NCI-H748 treated with DMSO at 0.1 percent for 48 hours (cell line): ENCODE measurements at regions not wholly inside any gene's neighbourhood (a gene's known extent, or its start where the extent isn't known, plus 50 kb on each side); places are given as distances from the start of the nearest gene placed in this dataset.

Source experiments
- DNase-seq: peaks from one replicate; lab custom pipeline; 2025; lab: John Stamatoyannopoulos, UW

GRCh38 chr6:97815301-97815812, 532.3 kb upstream of the MMS22L start:
- no peak for DNase-seq

DNA sequence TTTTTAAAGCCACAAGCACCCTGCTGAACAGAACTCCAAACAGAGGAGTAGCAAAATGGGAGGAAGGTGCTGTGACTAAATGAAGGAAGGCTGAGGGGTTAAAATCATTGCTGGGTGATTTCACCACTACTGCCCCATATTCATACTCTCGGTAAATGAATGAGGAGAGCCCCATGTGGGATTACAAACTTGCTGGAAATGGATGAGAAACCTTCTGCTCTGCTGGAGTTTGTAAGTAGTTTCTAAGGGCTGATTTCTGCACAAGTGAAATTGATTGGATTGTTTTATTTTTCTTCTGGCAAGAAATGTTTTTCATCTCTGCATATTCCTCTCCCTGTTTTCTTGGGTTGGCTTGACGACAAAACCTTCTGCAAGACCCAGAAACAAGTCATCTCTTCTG, 533.5 kb upstream of the MMS22L start:
- no peak for DNase-seq

DNA sequence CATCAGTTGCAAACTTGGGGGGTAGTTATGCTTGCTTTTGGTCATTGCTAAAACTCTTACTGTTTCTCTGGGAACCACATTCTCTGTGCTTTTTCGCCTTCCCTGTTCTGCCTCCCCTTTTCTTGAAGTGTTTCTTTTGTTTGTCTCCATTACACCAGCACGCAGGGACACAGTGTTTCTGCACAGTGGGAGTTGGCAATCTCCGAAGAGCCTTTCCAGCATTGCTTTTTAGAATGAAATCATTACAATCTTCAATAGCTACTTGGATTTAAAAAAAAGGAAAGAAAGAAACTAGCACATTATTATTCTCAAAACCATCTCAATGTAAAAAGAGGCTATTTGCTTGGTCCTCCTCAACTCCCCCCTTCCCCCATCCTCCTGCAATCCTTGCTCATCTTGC, 536.7 kb upstream of the MMS22L start:
- DNase-seq = no peak

- DNase-seq = no peak
Observed at GRCh38 chr6:97820400-97820799, 537.4 kb upstream of the MMS22L start.

DNA sequence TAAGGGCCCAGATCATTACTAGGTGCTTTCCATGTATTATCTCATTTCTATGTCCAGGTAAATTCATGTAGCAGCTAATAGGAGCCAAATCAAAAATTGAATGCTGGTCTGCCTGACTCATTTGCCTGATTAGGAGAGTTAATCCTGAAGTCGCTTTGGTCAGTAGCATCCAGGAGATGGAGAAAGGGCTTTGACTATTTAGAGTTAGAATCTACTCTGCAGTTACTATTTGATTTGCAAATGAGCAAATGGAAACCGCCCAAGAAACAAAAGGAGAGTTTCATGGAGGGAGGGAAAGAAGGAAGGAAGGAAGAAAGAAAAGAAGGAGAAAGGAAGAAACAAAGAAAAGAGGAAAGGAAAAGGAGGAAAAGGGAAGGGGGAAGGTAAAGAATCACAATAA, 539.6 kb upstream of the MMS22L start:
- no peak for DNase-seq

DNA sequence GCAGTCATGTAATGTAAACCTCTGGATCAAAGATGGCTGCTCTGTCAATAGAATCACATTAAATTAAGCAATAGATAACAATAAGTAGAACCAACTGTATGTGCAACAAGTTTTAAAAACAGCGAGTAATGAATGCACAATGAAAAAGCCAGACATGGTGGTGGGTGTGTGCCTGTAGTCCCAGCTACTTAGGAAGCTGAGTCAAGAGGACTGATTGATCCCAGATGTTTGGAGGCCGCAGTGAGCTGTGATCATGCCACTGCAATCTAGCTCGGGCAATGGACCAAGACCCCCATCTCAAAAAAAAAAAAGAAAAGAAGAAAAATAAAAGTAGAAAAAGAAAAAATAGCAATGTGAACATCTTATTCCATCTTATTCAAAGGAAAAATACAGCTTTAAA, 558.7 kb upstream of the MMS22L start:
- DNase-seq = no peak

- no peak for DNase-seq
Observed at GRCh38 chr6:97842521-97842920, 559.5 kb upstream of the MMS22L start.

DNA sequence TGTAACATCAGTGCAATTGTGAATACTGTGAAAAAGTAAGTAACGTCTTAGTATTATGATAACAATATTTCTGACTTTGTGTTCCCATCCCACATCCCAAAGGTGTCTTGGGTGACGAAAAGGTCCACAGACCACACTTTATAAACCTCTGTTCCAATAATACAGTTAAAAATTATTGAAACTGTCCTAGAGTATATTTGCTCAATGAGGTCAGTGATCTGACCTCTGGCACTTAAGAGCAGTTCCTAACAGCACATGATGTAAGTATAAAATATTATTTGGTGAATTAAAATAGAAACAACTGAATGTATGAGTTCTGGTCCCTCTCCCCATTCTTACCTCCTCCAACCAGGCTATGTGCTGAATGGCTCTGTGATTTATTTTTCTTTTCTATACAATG, 566.4 kb upstream of the MMS22L start:
- no peak for DNase-seq

- DNase-seq = no peak
Observed at GRCh38 chr6:97850458-97851212, 567.6 kb upstream of the MMS22L start.

DNA sequence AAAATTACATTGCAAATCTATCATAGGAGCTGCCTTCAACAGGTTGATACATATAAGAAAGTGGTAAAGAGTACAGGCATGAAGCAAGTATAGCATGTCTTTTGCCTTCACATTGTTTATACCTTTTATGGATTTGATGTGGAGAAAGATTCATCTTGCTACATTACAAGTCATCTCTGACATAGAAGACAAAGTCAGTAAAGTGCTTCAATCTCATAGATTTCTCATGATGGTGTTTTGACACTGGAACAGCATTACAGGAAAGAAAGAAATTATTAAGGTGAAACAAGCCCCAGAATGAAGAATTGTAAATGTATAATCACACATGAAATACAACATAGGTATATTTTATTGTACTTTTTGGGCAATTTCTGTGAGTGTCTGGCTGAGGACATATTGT, 580.7 kb upstream of the MMS22L start:
- no peak for DNase-seq

DNA sequence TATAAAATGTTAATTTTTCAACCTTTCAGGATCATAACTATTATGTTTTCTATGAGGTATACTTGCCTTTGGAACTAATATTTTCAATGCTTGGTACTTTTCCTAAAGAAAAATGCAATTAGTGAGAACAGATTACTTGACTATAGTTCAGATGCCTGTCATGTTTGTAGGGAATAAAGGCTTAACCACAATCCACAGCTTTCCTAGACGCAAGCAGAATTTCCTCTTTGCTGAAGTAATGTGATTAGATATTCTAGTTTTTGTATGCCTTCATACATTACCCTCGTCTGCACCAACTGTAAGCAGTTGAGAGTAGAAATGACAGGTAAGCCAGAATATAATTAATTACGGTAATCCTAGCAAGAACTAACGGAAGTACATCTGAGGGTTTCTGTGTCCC, 581.4 kb upstream of the MMS22L start:
- DNase-seq = no peak

DNA sequence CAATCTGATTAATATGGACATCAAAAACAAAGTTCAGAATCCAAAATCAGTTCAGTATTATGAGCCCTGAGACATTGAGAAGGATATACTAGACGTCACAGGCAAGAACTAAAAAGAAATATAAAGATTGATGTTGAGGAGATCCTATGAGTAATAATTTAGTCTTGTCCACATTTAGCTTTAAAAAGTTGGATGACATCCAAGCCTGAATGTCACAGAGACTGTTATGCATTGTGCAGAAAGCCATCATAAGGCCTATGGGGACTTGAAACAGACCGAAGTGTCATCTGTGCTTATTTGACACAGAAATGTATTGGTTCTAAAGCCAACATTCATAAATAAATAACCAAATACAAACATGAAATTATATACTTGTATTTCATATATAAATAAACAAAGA, 581.8 kb upstream of the MMS22L start:
- DNase-seq = no peak

- DNase-seq = no peak
Observed at GRCh38 chr6:97865612-97866011, 582.6 kb upstream of the MMS22L start.

- DNase-seq = no peak
Observed at GRCh38 chr6:97866616-97867015, 583.6 kb upstream of the MMS22L start.

GRCh38 chr6:97867177-97867576, 584.2 kb upstream of the MMS22L start:
- DNase-seq = no peak

- DNase-seq = no peak
Observed at GRCh38 chr6:97870273-97870672, 587.3 kb upstream of the MMS22L start.

- DNase-seq = no peak
Observed at GRCh38 chr6:97876711-97877110, 593.7 kb upstream of the MMS22L start.

- DNase-seq = no peak
Observed at GRCh38 chr6:97882755-97883154, 599.7 kb upstream of the MMS22L start.

GRCh38 chr6:97885325-97885724, 602.3 kb upstream of the MMS22L start:
- DNase-seq = peak; percentile 11

GRCh38 chr6:97885828-97886227, 602.8 kb upstream of the MMS22L start:
- no peak for DNase-seq

GRCh38 chr6:97901531-97901930, 618.5 kb upstream of the MMS22L start:
- DNase-seq = no peak

- DNase-seq = no peak
Observed at GRCh38 chr6:97909380-97909779, 626.4 kb upstream of the MMS22L start.

DNA sequence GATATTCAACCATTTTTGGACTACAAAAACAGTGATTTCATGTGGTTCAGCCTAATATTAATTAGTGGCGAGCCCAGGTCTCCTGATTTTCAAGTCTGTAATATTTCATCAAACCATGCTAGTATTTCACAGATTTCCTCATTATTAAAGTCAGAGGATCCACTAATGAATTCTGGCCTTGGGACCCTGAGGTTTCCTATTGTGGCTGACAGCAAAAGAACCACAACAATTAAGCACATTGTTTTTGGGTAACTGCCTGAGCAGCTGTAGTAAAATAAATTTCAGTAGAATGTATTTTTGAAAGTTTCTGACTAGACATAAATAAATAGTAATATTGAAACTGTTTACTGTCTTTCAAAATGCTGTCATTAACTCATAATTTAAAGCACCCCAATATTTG, 630.7 kb upstream of the MMS22L start:
- no peak for DNase-seq

DNA sequence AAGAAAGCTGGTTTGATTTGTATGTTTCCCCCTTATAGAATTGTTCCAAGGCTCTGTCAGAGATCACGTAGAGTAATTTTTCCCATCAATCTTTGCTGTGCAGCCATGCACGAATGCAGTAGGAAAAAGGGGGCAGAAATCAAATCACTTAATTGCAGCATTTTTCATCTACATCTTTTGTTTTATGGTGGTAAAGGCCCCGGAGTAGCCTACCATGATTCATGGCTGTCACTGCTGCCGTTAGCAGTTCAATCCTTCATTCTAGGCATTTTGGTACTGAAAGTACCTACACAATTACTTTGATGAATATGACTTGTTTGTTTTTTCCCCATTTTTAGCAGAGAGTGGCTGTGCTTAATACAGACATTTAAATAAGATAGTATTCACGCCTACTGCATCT, 631.9 kb upstream of the MMS22L start:
- no peak for DNase-seq
